ENCODE measurements at regions not wholly inside any gene's neighbourhood (a gene's known extent, or its start where the extent isn't known, plus 50 kb on each side); places are given as distances from the start of the nearest gene placed in this dataset.

GRCh38 chr3:80114694-80115093, 346.9 kb upstream of the ROBO1 start:
- DNase-seq: no peak

GRCh38 chr3:80113331-80113730, 345.5 kb upstream of the ROBO1 start:
- DNase-seq: no peak

DNA sequence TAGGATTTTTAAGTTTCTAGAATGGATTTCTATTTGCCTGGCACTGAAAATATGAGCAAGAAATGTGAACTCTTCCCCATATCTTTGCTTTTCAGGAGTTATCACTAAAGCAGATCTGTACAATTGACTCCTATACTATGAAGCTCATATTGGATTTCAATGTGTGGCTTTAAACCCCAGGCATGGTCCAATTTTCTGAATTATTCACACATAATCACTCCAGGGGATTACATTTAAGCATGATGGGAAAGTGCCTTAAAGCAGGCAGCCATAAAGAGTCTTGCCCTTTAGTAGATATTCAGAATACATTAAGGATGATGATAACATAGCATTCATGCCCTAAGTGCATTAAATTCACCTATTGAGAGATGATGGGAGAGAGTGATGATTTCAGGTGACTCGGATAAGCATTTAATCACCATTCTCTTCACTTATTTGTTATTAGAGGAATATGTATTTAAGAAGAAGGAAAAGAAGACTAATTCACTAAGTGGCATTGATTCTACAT, 331.8 kb upstream of the ROBO1 start:
- DNase-seq: no peak

DNA sequence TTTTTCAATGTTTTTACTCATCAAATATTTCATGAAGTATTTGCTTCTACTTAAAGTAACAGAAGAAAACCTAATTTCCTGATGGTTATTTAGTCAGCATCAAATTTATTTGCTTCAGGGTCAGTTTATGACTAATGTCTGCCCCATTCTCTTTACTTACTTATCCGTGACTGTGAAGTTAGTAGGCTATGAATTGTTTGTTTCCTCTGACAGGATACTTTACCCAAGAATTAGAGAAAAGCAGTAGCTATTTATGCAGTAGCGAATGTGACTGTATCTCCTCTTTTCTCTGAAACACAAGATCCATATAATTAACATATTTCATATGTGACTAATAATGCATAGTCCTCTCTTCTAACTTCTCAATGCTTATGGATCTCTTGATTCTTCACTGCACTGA, 329.9 kb upstream of the ROBO1 start:
- DNase-seq: no peak

GRCh38 chr3:80096909-80097308, 329.1 kb upstream of the ROBO1 start:
- no peak for DNase-seq

GRCh38 chr3:80094589-80094988, 326.8 kb upstream of the ROBO1 start:
- DNase-seq: no peak

DNA sequence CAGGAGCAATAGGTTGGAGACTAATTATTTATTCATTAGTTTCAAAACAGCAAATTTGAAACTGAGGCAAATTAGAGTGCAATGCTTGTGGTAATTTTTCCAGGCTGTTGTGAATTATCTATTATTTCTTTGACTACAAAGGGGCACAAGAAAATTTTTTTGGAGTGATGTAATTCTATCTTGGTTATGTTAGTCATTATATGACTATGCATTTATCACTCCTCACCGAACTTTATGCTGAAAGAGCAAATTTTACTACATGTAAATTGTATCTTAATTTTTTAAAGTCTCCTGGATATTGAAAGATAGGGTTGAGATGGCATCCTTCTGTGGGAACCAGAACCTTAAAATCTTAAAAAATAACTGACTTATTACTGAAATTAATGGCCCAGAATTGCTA, 320.0 kb upstream of the ROBO1 start:
- DNase-seq: no peak

- DNase-seq: no peak
Observed at GRCh38 chr3:80086426-80086825, 318.6 kb upstream of the ROBO1 start.

- DNase-seq: no peak
Observed at GRCh38 chr3:80079886-80080285, 312.1 kb upstream of the ROBO1 start.

DNA sequence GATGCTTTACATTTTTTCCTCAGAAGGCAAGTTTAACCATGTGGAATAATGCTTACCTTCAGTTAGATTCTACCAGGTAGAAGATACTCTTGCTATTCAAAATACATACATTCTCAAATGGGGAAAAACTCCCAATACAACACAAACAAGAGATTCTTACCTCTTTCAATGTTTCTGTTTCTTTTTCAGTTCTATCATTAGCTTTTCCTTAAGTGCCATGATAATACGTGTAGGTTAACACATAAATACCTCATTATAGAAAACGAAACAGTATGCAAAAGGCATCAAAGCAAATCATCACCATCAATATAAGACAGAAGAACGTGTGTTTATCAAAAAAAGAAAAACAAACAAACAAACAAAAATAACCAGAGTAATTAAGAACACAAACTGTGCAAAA, 300.7 kb upstream of the ROBO1 start:
- DNase-seq: no peak

DNA sequence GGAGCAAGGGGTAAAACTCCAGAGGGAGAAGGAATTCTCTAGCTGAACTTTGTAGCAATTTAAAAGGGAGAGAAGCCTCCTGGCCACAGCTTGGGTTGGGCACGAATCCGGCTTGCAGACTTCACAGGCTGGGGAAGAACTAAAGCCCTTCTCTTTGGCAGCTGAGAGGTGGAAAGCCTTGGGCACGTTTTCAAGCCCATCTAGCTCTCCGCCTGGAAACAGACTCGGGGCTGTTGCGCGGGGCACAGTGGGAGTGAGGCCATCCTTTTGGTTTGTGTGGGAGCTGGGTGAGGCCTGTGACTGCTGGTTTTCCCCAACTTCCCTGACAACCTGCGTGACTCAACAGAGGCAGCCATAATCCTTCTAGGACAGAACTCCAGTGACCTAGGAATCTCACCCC, 295.7 kb upstream of the ROBO1 start:
- no peak for DNase-seq

GRCh38 chr3:80060664-80061063, 292.9 kb upstream of the ROBO1 start:
- DNase-seq: no peak

- DNase-seq: no peak
Observed at GRCh38 chr3:80055306-80055705, 287.5 kb upstream of the ROBO1 start.

- no peak for DNase-seq
Observed at GRCh38 chr3:80052271-80052670, 284.5 kb upstream of the ROBO1 start.

DNA sequence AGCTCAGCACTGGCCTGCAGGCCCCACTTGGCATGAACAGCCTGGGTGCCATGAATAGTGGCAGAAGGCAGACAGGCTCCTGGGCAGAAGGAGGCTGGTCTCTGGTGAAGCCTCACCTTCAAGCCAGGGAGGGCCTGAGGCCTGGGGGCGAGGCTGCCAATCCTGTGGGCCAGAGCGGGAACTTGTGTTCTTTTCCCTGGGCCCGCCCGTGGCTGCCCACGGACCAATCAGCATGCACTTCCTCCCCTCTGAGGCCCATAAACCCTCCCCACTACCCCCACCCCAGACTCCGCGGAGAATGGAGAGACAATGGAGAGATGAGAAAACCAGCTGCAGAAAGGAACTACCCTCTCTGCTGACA, 283.8 kb upstream of the ROBO1 start:
- DNase-seq: no peak

- no peak for DNase-seq
Observed at GRCh38 chr3:80050826-80051601, 283.2 kb upstream of the ROBO1 start.

DNA sequence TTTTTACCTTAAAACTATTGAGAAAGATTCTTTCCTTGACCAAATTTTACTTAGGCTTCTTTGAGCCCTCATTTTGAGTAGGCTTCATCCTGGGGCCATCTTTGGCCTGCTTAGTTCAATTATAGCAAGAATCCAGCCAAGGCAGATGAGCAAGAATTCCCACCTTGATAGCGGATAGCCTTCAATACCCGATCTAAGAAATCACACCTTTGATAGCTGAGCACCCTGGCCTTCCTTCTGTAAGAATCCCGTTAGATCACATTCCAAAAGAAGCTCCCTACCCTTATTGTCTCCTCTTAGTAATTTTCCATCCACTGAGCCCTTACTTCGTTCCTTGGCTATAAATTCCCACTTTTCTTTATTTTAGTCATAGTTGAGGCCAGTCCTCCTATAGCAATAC, 275.4 kb upstream of the ROBO1 start:
- DNase-seq: no peak

DNA sequence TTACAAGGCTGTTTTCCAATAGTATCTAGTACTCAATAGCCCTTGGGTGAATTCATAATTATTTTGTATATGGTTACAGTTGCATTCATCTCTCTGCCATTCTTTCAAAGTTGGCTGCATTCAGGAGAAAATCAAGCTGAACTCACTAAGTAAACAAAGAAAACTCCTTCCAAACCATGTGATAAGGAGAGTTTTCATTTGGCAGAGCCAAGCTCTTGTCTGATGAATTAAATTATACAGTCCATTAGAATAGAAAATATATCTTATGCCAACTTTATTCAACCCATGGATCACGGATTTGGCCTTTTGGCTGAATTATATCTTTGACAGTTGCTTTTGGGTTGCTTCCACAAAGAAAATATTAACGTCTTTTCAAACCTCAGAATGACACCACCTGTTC, 272.3 kb upstream of the ROBO1 start:
- DNase-seq: no peak

DNA sequence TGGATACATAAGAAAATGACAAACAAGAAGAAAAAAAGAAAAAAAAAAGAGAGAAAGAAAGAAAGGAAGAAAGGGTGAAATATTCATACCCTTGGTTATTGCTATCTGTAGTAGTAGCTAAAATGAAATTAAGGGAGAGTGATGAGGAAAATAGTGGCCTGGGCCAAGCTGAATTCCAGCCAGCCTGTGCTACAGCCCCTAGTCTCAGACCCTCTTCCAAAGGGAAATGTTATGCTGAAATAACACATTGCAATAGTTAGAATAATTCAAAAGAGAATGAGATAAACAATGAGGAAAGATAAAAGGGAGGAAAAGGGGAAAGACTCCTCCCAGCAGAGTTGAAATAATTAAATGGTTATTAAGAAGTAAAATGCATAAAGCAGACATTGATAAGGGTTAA, 268.4 kb upstream of the ROBO1 start:
- no peak for DNase-seq

DNA sequence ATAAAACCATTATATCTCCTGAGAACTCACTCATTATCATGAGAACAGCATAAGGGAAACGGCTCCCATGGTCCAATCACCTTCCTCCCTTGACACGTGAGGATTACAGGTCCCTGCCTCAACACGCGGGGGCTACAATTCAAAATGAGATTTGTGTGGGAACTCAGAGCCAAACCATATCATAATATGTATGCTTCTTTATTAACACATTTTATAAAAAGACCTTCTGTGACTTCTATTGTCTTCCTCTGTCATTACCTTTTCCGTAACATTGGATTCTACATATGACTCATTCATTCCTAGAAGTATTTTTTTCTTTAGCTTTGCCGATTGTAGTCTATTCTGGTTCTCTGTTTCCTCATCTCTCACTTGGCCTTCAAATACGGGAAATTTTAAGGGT, 267.2 kb upstream of the ROBO1 start:
- DNase-seq: no peak

DNA sequence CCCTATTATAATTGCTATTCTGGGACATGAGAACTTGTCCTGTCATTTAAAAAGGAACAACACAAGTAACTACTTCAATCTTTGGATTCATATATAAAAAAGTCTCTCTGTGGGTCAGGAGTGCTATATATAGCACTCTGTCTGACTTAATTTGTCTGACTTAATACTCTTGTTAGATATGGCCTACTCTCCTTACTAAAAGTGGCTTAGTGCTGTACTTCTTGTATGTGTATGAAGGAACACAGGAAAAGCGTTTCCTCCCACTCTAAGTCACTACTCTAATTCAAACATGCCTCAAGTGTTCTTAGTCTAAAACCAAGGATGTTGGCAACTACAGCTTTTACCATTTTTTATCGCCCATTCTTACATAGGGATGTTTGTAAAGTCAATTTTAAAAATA, 255.2 kb upstream of the ROBO1 start:
- DNase-seq: no peak

DNA sequence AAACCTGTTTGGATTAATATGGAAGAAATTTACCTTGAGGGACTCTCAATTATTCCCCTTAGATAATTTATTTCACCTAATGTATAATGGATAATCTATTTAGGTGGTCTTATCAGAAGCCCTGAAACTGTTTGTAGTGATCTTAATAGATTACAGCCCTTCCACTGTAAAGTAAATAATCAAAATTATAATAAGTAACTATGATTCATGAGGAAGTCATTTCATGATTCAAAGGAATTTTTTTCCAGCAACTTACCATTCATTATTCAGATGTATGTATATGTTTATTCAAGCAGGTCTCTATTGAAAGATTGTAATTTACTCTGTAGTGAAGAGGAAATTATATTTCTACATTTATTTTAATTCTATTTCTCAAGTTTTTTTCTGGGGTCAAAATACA, 250.6 kb upstream of the ROBO1 start:
- DNase-seq: no peak

DNA sequence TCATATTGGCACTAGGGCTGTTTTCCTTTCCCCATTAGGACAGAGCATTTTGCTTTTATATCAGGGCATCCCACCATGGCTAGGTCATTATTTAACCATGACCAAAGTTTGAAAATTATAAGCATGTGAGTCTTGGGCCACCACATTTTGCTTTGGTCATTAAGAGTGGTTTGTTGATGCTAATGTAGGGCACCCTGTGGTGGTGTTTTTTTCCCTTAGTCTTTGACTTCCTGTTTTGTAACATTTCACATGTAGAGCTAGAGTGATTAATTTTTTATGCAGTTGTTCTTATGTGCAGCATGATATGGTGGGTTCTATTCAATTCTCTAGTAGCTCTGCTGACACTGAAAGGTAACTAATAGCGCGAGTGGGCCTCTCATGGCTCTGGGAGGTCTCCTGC, 249.6 kb upstream of the ROBO1 start:
- no peak for DNase-seq

DNA sequence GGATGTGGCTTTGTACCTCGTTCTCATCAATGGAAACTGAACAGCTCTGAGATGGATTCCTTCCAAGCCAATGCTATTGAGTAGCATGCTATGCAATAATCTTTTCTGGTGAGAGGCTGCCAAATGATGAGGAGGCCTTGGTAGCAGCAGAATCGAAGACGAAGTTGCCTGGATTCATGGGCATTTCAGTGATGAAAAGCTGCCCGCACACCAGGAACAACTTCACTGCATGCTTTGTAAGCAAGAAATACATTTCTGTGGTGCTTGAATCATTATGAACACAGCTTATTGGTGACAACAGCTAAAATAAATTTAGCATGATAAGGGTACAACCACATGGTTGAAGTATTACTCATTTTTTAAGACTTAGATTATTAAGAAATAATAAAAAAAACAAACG, 246.8 kb upstream of the ROBO1 start:
- DNase-seq: no peak

DNA sequence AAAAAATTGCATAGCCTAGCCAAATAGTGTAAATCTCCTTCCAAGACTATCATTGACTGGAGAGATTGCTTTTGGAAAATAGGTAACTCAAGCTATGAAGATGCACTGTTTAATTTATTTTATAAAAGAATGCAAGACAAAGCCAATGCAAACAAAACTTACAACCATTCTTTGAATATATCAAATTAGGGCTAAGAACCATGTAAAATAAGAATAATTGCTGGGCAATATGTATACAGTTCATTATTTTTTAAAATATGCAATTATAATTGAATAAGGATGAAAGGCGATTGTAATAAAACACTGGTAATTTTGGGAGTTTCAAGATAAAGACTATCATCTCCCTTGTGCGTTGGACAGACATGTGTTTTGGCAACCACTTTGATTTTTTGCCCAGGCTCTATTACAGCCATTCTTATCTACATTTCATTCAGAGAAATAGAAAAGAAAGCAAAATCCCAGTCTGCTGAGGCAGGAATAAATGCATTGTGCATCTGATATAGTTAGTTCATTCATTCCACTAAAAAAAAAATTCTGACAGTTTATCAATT, 242.3 kb upstream of the ROBO1 start:
- DNase-seq: no peak
